GM18519 (cell line): ENCODE measurements at regions not wholly inside any gene's neighbourhood (a gene's known extent, or its start where the extent isn't known, plus 50 kb on each side); places are given as distances from the start of the nearest gene placed in this dataset.

Experiments
- ATAC-seq: cut with Tn5 transposase; IDR thresholded peaks from one replicate; pipeline ENCODE4 v1.9.1; 2021; ENCODE audit warnings: mild to moderate bottlenecking, moderate library complexity; ENCODE audit not compliant: unreplicated experiment, low FRiP score

- no peak for ATAC-seq
Measured at GRCh38 chr4:181604546-181604945, 638.7 kb upstream of the TENM3 start.

GRCh38 chr4:181606300-181606699, 636.9 kb upstream of the TENM3 start:
- ATAC-seq, result no peak

DNA sequence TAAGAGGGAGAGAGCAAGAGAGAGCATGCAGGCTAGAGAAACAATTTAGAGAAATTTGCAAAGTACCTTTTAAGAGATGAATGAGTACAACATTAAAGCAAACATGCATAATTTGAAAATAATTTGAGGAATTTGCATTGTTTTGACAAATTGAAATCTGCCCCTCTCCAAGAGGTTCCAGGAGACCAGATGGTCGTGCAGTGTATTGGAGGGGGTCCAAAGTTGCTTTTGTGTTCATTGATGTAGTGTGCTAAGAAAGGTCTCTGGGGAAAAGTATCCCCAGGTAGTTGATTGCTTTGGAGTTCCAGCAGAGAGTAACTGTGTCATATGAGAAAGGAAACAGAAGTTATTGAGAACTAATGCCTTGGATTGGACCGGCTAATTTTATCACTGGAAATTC, 635.0 kb upstream of the TENM3 start:
- no peak for ATAC-seq

DNA sequence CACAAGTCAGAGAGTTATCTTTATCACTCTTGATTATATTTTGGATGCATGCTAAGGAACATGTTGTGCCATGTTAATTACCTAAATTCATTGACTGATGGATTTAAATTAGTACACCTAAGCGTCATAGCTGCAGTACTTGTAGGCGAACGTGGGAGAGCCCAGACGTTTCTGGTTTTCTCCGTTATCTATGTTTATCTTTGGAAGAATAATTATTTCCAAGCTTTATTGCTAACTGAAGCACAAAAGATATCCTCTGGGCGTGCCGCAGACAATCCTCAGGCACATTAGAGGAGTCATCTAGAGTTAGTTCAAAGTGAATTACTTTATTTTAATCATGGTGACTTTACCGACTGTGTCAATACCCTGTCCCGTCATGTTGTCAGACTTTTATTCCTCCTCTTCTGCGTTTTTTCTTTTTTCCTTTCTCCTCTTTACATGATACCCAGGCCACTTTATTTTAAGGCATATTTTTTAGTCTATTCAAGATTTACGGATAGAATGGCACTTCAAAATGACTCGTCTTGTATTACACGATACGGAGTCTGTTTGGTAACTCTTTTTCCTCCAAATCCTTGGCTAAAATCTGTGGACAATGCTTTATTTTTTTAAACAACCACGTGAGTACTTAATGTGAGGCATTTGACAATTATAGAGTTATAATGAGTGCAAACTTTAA, 632.0 kb upstream of the TENM3 start:
- no peak for ATAC-seq

- ATAC-seq, result no peak
Measured at GRCh38 chr4:181611946-181612600, 631.1 kb upstream of the TENM3 start.

DNA sequence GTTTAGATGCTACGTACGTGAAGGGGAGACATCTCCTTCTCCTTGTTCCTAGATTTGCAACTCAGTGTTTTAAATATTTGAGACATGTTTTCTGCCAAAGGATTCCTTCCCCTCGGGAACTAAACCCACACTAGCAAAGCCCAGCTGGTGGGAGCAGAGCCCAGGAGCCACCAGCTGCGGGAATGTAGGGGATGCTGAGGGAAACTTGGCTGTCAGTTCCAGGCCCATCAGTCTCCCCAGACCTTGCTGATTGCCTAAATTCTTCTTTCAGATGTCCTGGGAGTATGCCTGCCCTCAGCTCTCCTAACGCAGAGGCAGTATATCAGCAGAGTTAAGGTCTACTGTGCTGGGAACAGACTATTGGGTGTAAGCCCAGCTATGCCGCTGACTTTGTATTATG, 630.0 kb upstream of the TENM3 start:
- ATAC-seq, result no peak

DNA sequence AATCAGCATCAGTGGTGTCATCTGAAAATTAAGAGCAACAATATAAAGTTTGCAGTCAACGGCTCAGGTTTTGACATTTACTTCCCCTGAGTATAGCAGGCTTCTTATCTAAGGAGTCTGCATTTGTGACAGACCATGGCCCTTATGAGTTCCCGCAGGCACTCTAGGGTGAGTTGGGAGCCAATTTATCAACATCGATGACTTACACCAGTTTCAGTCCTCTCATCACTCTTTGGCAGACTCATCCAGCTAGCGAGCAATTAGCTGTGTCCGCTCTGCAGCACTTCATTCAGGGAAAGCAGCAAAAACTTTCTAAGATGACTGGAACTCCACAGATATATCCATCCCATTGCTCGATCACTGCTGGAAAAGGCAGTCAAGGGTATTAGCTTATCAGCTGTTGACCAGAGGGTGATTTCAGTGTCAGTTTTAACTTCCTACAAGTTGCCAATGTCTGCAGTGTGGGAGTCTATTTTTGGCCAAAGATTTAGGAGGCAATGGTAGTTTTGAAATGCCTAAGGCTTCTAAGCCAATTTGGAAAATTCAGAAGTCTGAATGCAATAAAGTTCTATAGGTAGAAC, 625.1 kb upstream of the TENM3 start:
- ATAC-seq, result no peak

GRCh38 chr4:181618896-181619295, 624.3 kb upstream of the TENM3 start:
- ATAC-seq, result no peak

- no peak for ATAC-seq
Measured at GRCh38 chr4:181619651-181620050, 623.6 kb upstream of the TENM3 start.

- no peak for ATAC-seq
Measured at GRCh38 chr4:181637186-181638105, 605.8 kb upstream of the TENM3 start.

DNA sequence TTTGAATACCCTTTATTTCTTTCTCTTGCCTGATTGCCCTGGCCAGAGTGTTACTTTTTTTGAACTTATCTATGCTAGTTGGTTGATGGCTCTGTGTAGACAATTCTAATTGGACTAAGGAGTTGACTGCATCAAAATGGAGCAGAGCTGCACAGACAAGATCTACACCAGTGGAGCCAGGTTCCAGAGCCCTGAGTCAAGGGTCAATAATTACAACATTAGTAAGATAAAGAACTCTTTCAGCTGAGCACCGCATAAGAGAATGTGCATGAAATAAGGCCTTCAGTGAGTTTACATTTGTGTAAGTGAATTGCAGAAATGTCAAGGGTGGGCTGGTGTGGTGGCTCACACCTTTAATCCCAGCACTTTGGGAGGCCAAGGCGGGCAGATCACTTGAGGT, 599.7 kb upstream of the TENM3 start:
- ATAC-seq, result no peak

- ATAC-seq, result no peak
Measured at GRCh38 chr4:181645489-181645888, 597.7 kb upstream of the TENM3 start.

GRCh38 chr4:181646864-181647263, 596.3 kb upstream of the TENM3 start:
- ATAC-seq, result no peak

- no peak for ATAC-seq
Measured at GRCh38 chr4:181647396-181648147, 595.6 kb upstream of the TENM3 start.

DNA sequence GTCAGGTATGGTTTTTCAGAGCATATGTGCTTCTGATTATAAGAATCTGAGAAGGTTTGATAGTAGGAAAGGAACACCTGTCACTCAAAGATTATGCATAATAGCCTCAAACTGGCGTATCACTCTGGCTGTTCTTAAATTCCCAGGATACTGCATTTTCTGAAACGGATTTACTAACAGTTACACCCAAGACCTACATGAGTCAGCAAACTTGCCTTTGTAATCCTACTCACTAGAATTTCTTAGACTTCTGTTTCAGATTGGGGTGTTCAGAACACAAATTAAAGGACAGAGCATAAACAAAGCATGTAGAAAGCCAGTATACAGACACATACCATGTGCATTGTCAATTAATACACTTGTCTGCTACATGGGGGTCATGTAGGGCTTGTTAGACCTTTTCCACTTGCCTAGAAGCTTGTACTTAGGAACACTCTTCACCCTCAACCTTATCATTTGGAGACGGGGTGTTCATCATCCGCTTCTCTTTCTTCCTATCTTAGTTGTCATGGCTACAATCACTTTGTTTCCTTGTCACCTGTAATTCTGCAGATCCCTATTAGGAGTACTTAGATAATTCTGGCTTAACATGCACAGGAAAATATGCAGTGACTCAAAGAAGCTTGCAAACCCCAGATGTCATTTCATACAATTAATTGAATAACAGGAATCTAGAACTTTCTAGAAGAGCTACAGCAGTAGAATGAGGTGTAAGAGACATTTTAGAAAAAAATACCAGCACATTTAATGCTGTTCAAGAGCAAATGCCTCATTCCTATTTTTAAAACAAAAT, 593.0 kb upstream of the TENM3 start:
- ATAC-seq, result no peak

GRCh38 chr4:181656748-181657147, 586.5 kb upstream of the TENM3 start:
- no peak for ATAC-seq

GRCh38 chr4:181659202-181659601, 584.0 kb upstream of the TENM3 start:
- ATAC-seq, result no peak

DNA sequence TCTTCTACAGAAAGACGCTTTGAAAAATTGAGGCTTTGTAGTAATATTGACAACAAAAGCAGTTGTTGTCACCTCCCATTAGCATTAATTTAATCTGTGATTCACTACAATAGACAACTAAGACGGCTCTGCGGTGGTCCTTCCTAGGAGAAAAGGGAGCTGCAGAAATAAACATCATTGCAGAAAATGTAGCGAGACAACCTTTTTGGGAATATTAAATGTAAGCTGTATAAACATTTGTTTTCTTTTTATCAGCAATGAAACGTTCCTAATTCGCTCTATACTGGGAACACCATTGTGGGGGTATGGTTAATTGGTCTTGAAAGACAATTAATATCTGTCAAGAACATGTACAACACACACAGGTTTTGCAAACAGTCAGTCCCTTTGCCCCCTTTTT, 583.3 kb upstream of the TENM3 start:
- ATAC-seq, result no peak

- no peak for ATAC-seq
Measured at GRCh38 chr4:181661090-181661489, 582.1 kb upstream of the TENM3 start.

GRCh38 chr4:181661923-181662322, 581.3 kb upstream of the TENM3 start:
- no peak for ATAC-seq
